Cerebellar nuclear complex (tissue), 1 donor: ENCODE measurements at regions not wholly inside any gene's neighbourhood (a gene's known extent, or its start where the extent isn't known, plus 50 kb on each side); places are given as distances from the start of the nearest gene placed in this dataset.
"Not testable (repeated sequence)": the region's sequence is repeated elsewhere in the genome, so short reads cannot be mapped to it uniquely, and the experiment has no call there.

ENCODE experiments used
- DNase-seq, 2 experiments: peaks; one replicate each; lab custom pipeline; 2025; lab: John Stamatoyannopoulos, UW

DNA sequence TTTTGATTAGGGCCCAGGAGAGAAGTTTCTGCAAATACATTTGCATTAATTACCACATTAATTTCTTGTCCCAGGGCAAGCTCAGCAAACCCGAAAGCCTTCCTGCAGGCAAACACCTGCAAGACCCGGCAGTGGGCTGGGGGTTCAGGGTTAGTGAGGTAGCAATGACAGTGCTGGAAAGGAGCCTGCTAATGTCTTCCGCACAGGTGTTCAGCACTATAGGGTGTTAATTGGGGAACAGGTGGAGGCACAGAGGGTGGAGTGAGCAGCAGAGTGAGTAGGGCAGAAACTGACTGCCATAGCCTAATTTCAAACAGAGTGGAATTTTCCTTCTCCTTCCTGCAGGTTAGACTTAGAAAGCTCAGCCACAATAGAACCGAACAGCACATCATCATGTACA, 50.9 kb upstream of the UBASH3B start:
- DNase-seq: peak; percentile 92 to 99

DNA sequence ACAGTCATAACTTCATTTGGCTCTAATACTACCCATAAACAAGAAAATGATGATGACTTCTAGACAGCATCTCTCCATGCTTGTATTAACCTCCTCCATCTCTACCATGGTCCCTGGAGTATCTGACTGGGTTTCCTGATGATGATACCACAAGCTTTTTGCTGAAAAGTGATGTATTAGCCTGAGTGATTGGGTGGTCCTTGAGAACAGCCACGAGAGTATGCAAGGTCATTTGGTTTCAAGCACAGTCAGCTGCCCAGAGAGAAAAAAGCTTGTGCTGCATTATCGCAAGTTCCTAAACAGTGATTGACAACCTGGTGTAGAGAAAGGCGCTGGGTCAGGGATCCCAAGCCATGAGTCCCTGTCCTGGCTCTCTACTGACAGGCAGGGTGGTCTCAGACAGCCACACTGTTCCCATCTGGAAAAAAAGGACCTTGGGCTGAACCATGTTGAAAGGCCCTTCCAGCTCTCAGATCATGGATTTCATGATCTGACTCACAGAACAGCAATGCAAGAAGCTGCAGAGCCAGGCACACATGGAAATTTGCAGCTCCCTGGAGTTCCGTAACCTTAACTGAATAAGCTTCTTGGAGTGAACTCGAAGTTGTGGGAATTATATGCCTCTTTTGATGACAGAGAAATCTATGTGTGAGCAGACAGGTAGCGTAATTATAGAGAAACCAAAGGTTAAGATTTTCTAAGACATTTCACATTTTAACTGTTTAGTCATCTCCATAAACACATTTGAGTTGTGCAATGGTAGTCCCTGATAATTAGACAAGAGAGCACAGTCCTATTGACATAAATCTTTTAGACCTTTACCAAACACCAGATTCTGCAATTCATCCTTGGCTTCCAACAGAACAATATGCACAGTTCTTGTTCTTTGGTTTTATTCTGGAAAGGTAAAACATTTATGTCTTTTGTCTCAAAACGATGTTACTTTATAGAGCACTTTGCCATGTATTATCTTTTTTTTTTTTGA, 54.1 kb upstream of the UBASH3B start:
- DNase-seq: no peak

DNA sequence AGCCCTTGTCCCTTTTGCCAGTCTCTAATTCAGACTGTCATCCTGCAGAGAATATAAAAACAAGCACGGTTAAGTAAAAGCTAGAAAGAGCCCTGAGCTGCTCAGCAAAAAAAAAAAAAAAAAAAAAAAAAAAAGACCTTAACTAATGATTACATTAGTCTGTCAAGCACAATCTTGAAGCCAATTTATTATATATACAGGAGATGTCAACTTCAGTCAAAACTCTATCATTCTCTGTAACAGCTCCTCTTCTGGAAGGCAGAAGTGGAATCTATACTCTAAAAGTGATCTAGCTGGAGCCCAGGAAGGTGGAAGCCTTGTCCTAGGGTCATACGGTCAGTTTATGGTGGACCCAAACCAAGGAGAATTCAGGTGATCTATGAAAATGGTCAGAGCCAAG, 55.2 kb upstream of the UBASH3B start:
- no peak for DNase-seq

DNA sequence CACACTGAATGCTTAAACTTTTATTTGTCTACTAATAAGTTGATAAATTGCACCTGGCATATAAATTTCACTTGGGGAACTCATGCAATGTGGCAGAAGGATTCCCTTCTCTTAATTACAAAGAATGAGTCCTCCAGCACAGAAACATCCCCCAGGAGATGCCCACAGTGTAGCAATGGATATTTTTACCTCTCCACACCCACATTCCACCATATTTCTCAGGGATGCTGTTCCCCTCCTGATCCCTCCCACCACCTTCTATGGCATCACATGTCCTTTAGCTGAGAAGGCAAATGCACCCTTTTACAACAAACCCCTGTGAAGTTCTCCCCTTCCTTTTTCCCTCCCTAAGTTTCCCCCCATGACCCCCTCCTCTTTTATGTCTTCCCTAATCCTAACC, 56.1 kb upstream of the UBASH3B start:
- no peak for DNase-seq

DNA sequence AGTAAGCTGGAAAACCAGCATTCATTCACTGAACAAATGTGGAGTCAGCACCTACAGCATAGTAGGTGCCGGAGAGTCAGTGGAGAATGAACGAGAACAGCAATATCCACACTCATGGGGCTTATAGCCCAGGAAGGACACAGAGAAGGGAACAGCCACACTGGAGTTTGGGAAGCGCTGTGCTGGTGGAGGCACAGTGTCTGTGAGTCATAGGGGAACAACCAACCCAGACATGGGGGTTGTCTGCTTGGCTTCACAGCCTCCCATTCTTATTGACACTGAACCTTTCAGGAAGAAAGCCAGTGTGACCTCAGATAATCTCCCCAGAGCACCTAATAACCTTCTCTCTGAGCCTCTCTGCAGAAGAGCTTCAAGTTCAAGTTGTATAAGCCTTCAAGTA, 56.6 kb upstream of the UBASH3B start:
- no peak for DNase-seq

DNA sequence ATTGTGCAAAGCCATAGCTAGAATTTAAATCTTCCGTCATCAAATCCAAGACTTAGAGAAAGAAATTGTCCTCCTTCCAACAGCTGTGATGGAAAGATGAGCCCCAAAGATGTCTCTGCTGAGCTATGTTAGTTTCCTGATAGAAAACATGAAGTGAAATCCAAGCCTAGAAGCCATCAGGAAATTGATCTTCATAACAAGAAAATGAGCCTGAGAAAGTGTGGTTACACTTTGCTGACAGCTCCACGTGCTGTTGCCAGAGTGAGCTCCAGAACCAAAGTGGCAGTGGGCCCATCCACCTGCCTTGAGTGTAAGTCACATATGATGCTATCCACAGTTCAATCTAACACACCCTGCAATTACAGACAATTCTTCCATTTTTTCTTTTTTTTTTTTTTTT, 58.0 kb upstream of the UBASH3B start:
- DNase-seq: no peak

DNA sequence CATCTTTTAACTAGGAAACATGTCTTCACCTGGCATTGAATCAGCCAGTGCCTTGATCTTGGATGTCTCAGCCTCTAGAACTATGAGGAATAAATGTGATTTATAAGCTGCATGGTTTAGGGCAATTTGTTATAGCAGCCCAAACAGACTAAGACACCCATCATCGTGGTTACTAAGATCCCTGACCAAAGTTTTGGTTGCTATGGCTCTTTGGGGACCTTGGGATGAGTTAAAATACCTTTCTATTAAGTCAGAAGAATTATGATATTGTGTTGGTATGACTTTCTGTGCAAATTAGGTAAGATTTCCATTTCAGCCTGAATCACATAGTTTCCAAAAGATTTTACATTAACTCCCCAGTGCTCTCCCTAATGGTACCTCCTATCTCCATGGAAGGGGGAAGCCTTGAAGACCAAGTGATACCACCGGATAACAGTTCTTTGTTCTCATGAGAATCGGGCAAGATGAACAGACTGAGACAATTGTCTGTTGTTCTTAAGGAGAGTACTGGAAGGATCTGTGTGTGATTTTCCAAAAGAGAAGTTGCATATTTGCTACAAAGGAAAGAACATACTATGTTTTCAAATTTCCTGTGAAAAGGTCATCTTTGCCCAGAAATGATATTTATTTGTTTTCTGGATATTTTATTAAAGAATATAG, 60.4 kb upstream of the UBASH3B start:
- no peak for DNase-seq

DNA sequence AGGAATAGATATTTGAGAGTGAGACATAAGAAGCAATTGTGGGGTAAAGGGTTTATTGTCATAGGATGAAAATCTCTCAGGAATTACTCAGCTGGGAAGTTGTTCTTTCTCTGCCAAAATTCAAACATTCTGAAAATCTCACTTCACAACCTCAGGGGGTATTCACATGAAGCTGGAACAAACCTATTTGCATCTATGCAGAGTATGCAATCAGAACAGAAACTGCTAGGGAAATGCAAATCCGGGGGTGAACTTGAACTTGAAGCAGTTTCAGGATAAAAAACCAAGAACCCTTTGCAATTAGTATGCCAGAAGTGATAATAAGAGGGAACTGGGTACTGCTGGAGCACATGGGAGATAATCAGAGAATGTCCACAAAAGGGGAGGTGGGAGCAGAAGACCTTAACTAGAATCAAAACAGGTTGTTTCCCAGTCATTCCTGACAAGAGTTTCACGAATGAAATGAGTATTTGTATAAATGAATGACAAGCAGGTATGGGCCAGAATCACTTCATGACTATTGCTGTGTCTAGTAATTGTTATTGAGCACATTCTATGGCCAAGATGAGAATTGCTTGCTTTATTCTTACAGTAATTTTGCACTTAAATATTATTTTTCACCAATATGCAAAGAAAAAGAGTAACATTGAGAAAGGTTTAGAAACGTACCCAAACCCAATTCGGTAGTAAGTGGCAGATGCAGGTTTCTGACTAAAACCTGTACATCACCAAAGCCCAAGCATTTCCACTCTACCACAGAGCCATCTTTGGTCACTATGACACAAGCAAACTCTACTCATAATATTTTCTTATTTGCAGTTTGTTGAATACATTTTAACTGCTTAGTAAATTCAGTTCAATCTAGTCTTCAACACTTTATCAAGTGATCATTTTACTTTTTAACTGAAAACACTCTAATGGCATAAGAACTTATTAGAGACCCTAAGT, 61.8 kb upstream of the UBASH3B start:
- no peak for DNase-seq

DNA sequence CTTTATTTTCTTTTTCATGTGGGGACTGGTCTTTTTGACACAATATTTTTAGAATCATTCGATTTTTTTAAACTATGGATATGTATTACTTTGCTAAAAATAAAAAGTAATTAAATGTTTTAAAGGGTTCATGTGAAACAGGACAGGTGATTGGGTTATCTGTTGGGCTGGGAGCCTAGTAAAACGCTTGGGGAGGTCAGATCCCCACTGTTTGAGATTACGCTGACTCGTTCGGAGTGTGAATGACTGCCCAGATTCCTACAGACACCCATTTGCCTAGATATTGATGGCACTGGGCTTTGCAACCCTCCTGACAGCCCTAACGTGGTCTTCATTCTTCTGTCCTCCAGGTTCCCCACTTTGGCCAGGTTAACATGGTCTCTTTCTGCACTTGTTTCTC, 62.9 kb upstream of the UBASH3B start:
- DNase-seq: no peak

DNA sequence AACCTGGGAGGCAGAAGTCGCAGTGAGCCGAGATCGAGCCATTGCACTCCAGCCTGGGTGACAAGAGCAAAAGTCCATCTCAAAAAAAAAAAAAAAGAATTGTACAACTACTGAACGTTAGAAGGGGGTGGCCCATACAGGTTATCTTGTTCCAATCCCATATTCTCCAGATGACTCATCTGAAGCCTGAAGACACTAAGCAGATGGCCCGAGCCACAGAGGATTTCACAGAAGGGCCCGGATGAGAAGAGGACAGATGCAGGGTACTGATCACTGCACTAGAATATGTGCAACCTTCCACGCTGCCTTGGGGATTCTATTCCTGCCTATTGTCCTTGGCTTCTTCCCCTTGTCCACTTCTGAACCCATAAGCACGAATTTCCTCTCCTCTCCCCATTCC, 70.9 kb upstream of the UBASH3B start:
- no peak for DNase-seq

DNA sequence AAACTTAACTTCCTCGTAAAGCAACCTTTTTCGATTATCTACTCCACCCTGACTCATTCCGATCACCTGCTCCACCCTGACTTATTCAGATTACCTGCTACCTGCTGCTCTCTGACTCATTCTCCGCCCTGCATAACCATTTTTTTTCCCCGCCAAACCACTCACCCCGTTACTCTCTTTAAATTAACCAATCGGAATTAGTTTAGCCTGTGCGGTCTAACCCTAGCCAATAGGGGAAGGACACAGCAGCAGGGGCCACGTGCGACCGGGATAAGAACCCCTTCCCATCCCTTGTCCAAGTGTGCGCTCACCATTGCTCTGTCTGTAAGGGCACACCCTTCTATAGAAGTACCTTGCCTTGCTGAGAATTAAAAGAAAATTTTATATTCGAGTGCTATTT, 75.5 kb upstream of the UBASH3B start:
- not testable (repeated sequence) for DNase-seq

DNA sequence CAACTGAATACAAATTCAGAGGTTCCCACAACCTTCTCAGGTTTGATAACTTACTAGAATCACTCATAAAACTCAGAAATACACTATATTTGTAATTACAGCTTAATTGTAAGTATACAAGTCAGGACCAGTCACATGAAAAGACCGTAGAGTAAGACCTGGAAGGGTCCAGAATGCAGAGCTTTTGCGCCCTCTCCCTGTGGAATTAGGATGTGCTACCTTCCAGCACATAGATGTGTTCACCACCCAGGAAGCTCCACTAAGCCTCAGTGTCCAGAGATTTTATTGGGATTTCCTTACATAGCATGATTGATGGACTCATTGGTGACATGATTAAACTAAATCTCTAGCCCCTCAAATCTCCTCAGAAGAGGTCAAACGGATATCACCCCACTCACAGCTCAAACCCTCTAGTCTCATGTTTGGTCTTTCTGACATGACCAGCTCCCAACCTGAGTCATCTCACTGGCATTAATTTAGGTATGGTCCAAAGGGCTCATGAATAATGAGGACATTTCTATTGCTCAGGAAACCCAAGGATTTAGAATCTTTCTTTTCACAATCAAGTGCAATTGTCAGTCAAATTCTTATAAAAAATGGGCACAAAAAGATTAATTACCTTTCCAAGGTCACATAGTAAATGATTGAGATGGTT, 77.2 kb upstream of the UBASH3B start:
- DNase-seq: no peak

DNA sequence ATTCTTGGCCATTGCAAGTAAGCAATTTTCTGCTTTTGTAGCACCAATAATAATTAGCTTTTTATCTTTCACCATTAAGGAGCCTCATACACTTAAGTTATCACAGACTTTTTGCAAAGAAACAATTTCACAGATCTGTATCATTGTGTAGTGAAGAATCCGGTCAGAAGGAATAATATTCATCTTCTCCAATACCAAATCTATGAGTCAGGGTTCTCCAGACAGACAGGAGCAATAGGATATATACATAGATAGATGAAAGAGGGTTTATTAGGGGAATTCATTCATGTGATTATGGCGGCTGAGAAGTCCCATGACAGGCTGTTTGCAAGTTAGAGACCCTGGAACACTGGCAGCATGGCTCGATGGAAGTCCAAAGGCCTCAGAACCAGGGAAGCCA, 82.9 kb upstream of the UBASH3B start:
- DNase-seq: no peak

DNA sequence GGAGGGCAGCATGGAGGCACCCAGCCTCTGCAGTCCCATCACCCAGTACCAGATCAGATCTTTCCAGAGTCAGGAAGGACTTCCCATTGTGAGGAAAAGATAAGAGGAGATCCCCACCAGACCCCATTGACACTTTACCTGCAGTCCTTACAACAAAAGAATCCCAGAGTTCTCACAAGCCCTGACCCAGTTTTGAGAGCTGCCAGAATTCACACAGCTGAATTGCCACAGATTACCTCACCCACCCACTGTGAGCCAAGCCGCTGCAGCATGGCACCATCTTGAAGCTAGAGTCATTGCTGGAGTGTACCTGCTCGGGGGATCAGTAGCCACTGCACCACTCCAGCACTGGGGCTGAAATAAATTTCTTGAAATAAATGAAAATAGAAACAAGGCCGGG, 91.8 kb upstream of the UBASH3B start:
- no peak for DNase-seq

DNA sequence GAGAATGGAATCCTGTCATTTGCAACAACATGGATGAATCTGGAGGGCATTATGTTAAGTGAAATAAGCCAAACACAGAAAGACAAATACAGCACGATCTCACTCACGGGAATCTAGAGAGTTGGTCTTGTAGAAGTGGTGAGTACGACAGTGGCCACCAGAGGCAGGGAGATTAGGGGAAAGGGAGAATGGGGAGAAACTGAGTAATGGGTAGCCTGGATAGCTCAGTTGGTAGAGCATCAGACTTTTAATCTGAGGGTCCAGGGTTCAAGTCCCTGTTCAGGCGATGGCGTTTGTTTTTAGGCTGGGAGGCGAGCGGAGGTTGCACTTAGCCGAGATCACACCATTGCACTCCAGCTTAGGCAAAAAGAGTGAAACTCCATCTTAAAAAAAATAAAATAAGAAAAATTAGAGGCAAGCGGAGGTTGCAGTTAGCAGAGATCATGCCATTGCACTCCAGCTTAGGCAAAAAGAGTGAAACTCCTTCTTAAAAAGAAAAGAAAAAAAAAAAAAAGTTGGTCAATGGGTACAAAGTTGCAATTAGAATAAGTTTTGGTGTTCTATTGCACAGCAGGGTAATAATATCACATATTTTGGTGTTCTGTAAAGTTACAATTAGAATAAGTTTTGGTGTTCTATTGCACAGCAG, 95.7 kb upstream of the UBASH3B start:
- no peak for DNase-seq

DNA sequence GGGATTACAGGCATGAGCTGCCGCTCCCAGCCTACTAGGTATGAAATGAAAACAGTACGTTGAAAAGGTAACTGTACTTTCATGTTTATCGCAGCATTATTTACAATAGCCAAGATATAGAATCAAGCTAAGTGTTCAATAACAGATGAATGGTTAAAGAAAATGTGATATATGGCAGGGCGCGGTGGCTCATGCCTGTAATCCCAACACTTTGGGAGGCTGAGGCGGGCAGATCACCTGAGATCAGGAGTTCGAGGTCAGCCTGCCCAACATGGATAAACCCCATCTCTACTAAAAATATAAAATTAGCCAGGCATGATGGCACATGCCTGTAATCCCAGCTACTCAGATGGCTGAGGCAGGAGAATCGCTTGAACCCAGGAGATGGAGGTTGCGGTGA, 96.3 kb upstream of the UBASH3B start:
- DNase-seq: not testable (repeated sequence)

DNA sequence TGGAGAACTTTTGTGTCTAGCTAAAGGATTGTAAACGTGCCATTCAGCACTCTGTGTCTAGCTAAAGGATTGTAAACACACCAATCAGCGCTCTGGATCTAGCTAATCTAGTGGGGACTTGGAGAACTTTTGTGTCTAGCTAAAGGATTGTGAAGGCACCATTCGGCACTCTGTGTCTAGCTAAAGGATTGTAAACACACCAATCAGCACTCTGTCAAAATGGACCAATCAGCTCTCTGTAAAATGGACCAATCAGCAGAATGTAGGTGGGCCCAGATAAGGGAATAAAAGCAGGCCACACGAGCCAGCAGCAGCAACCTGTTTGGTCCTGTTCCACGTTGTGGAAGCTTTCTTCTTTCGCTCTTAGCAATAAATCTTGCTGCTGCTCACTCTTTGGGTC, 98.4 kb upstream of the UBASH3B start:
- DNase-seq: not testable (repeated sequence)

DNA sequence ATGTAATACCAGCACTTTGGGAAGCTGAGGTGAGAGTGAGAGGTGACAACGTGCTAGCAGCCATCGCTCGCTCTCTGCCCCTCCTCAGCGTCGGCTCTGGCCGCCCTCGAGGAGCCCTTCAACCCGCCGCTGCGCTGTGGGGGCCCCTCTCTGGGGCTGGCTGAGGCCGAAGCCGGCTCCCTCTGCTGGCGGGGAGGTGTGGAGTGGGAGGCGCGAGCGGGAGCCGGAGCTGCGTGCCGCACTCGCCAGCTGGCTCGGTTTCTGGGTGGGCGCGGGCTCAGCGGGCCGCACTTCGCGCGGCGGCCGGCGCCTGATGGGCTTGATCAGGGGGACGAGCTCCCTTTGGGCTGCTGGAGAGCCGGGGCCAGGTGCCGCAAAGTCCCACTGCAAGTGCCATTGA, 98.9 kb upstream of the UBASH3B start:
- DNase-seq: no peak

DNA sequence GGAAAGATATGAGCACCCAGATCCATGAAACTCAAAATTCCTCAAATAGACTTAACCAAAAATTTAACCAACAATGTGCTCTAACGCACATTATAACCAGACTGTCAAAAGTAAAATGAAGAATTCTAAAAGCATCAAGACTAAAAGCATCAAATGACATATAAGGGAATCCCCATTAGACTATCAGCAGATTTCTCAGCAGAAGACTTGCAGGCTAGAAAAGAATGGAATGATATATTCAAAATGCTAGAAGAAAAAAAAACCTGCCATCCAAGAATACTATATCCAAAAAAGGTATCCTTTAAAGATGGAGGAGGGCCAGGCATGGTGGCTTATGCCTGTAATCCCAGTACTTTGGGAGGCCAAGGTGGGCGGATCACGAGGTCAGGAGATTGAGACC, 117.5 kb upstream of the UBASH3B start:
- DNase-seq: no peak

DNA sequence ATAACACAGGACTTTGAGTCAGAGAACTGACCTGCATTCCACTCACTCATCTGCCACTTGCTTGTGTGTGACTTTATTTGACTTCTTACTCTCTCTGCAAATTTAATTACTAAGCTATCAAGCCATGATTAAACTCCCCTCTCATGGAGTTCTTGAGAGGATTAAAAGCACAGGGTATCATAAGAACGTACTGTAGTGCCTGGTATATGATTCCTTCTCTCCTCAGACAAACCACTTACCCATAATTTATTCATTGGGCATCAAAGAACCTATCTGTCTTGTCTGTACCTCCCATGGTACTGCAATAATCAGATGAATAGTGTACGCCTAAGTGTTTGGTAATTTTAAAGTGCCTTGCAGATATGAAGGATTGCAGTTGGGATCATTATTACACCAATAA, 130.6 kb upstream of the UBASH3B start:
- no peak for DNase-seq
